HFF-Myc (cell line): ENCODE measurements at regions not wholly inside any gene's neighbourhood (a gene's known extent, or its start where the extent isn't known, plus 50 kb on each side); places are given as distances from the start of the nearest gene placed in this dataset.

Experiments
- DNase-seq: peaks from one replicate; pipeline ENCODE4 v3.0.0-alpha.2; 2011; ENCODE audit warnings: low read depth; ENCODE audit errors: extremely low read depth
- H3K4me3 ChIP-seq: replicated peaks from 2 replicates; pipeline ENCODE4 v1.5.1; 2011; ENCODE audit warnings: low read depth, mild to moderate bottlenecking, control low read depth, low read length
- TF ChIP-seq, protein P1 (sequence below): IDR thresholded peaks from 2 replicates; pipeline ENCODE4 v1.5.1; 2012; ENCODE audit warnings: mild to moderate bottlenecking, low read depth, low read length, control low read depth; ENCODE audit errors: missing control alignments

- H3K4me3 ChIP-seq: no peak overlapping the region
- TF ChIP-seq, protein P1, sequence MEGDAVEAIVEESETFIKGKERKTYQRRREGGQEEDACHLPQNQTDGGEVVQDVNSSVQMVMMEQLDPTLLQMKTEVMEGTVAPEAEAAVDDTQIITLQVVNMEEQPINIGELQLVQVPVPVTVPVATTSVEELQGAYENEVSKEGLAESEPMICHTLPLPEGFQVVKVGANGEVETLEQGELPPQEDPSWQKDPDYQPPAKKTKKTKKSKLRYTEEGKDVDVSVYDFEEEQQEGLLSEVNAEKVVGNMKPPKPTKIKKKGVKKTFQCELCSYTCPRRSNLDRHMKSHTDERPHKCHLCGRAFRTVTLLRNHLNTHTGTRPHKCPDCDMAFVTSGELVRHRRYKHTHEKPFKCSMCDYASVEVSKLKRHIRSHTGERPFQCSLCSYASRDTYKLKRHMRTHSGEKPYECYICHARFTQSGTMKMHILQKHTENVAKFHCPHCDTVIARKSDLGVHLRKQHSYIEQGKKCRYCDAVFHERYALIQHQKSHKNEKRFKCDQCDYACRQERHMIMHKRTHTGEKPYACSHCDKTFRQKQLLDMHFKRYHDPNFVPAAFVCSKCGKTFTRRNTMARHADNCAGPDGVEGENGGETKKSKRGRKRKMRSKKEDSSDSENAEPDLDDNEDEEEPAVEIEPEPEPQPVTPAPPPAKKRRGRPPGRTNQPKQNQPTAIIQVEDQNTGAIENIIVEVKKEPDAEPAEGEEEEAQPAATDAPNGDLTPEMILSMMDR: no peak
- no peak for DNase-seq
These were observed 690.4 kb downstream of the USP25 start for GRCh38 chr21:16420031-16420724.

- TF ChIP-seq, protein P1: no peak
- DNase-seq: no peak
- H3K4me3 ChIP-seq: no peak overlapping the region
These were observed 691.2 kb downstream of the USP25 start for GRCh38 chr21:16421007-16421406.

- H3K4me3 ChIP-seq: no peak overlapping the region
- no peak for DNase-seq
- TF ChIP-seq, protein P1: no peak
These were observed 692.2 kb downstream of the USP25 start for GRCh38 chr21:16421965-16422364.

DNA sequence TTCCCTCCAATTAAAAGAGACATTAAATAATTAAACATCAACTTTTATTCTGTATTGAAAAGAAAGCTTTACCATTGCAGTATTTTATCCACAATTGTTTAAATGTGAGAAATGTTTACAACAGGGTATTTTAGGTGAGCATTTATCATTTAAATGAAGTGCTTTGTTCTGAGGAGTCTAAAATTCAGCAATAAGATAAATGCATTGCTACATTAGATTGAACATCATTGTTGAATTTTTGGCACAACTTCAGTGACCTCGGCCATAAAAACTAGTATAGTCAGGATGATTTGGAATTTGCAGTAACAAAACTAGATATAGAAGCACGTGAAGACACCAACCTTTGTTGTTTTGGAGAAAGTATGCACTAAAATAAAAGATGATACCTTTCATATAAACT lies 692.9 kb downstream of the USP25 start:
- TF ChIP-seq, protein P1: no peak
- no peak for DNase-seq
- H3K4me3 ChIP-seq: no peak overlapping the region

GRCh38 chr21:16423921-16424320 lies 694.1 kb downstream of the USP25 start:
- H3K4me3 ChIP-seq: no peak overlapping the region
- TF ChIP-seq, protein P1: no peak
- DNase-seq: no peak

GRCh38 chr21:16424331-16424751 lies 694.6 kb downstream of the USP25 start:
- no peak for DNase-seq
- H3K4me3 ChIP-seq: no peak overlapping the region

More at GRCh38 chr21:16424331-16424751, 694.6 kb downstream of the USP25 start:
- TF ChIP-seq, protein P1: no peak
